GM19397 (cell line): ENCODE measurements at regions not wholly inside any gene's neighbourhood (a gene's known extent, or its start where the extent isn't known, plus 50 kb on each side); places are given as distances from the start of the nearest gene placed in this dataset.
"Not testable (repeated sequence)": the region's sequence is repeated elsewhere in the genome, so short reads cannot be mapped to it uniquely, and the experiment has no call there.

Experiments
- ATAC-seq: cut with Tn5 transposase; IDR thresholded peaks from one replicate; pipeline ENCODE4 v1.9.1; 2021; ENCODE audit warnings: mild to moderate bottlenecking, moderate library complexity; ENCODE audit not compliant: unreplicated experiment

DNA sequence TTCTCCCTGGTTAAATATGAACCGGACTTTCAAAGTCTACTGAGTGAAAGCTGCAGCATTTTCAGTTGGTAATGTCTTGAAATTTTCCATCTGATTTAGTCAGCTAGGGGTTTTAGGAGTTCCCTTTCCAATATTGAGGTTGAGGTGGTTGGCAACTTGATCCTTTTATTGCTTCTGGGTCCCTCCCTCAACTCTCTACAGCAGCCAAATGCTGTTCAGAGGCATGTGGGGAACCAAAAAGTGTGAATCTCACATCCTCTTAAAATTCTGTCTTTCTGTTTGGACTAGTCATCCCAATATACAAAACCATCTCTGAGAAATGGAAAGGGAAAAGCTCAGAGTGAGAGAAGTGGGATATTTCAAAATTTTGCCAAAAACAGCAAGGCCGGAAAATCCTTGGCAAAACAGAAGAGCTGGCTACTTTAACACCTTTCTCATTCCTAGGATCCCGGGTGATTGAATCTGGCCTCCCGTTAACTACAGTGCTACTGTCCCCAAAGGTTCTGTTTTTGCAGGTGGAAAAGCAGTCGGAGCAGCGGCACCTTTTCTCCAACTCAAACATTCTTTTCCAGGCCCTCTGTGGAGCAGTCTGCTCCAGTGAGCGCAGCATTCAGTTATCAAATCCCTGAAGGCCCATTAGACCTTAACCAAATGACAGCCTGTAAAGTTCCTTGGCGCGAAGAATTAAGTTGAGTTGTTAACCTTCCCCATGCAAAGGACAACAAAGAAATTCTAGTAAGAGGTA, 345.9 kb upstream of the NUDT12 start:
- ATAC-seq: no peak

DNA sequence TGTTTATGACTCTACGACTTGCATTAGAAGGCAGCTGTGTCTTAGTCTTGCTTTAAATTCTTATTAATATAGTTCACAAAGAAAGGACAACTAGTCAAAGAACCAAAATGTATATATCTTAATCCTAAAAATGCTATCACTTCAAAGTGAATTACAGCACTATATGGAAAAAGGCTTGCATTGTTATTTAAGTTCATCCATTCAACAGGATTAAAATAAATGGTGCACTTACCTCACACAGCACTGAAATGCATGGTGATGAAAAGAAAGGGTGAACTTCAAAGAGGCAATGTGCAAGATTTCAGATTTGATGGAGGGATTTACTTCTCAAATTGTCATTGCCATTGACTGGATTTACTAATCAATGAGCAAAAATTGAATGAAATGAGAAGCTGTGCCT, 344.4 kb upstream of the NUDT12 start:
- ATAC-seq: no peak

DNA sequence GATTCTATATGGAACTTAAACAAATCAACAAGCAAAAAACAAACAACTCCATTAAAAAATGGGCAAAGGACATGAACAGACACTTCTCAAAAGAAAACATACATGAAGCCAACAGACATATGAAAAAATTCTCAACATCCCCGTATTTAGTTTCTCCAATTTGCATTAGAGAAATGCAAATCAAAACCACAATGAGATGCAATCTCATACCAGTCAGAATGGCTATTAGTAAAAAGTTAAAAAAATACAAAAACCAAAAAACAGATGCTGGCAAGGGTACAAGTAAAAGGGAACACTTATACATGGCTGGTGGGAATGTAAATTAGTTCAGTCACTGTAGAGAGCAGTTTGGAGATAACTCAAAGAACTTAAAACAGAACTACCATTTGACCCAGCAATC, 342.1 kb upstream of the NUDT12 start:
- no peak for ATAC-seq

DNA sequence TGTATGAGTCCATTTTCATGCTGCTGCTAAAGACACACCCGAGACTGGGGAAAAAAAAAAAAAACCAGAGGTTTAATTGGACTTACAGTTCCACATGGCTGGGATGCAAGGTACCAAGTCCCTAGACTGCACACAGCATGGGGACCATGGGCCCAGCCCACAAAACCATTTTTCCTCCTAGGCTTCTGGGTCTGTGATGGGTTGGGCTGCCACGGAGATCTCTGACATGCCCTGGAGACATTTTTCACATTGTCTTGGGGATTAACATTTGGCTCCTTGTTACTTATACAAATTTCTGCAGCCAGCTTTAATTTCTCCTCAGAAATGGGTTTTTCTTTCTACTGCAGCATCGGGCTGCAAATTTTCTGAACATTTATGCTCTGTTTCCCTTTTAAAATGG, 340.3 kb upstream of the NUDT12 start:
- no peak for ATAC-seq

DNA sequence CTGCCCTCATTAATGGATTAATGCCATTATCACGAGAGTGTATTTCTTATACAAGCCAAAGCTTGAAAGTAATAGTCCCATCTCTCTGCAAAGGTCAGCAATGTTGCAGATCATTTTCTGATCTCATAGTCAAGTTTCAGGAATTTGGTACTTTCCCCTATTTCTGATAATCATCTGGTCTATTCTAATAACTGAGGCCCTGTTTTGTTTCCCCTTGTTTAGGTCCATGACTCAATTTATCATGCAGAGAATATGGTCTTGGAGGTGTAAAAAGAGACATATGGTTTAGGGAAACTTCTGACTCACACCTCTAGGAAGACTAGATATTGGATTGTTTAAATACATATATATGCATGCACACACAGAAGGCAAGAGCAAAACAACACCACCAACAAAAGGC, 339.3 kb upstream of the NUDT12 start:
- ATAC-seq: no peak

DNA sequence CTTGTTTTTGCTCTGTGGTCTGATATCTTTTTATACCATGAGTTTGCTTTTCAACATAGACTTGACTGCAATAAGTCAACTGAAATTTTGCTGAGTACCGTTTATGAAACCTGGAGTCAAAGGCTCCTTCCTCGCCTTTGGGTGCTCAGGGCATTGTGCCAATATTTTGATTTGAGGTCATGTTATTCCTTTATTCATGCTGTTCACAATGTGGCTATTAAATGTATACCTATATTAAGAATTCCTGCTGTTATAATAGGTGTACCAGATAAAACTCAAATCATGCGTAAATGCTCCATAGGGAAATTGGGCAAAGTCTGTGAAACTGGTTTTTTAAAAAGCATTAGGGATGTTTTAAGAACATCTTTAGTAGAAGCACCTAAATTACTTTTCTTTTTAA, 334.0 kb upstream of the NUDT12 start:
- ATAC-seq: no peak

DNA sequence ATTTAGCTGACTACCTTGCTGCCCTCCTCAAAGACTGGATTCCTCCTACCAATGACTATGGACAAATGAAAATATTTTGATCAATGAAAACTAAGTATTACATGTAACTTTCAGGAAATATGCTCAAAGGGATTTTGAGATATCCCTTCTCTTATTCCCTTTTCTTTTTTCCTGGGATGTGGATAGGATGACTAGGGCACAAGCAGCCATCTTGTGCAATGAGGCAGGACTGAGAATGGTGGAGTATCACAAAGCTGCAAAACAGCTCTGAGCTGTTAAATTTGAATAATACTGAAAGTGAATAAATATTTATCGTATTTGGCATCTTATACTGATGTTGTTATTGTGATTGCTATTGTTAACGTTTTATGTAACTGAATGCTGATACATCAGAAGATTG, 333.1 kb upstream of the NUDT12 start:
- ATAC-seq: no peak

DNA sequence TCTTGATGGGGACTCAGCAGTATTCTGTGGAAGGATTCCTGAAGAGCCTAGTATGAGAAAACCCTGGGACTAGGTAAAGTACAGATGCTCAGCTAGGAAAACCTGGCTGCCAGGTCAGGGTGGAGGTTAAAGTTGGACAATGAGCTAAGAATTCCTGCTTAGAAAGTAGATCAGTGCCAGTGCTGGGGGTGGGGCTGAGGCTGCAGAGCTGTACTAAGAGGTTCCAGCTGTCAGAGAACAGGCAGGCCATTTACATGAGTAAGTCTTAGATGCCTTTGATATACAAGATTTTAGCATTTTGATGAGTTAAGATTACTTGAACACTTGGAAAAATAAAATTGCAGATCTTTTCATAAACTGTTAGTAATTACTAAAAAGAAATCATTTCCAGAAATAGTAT, 332.3 kb upstream of the NUDT12 start:
- no peak for ATAC-seq

DNA sequence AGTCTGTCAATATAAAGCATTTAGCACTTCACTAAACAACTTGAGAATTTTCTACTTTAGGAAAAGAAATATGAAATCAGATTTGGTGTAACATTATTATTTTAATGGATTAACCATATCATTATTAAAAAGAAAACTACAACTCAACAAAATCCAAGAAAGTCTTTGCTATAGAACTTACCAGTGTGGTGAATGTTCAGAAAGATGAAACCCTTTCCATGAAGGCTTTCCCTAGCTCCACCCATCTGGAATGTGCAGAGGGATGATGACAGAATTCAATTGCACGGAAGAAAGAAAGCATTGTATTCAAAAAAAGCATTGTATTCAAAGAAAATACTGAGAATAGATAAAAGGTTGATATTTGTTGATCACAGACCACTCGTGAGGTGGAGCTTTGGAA, 328.6 kb upstream of the NUDT12 start:
- no peak for ATAC-seq

DNA sequence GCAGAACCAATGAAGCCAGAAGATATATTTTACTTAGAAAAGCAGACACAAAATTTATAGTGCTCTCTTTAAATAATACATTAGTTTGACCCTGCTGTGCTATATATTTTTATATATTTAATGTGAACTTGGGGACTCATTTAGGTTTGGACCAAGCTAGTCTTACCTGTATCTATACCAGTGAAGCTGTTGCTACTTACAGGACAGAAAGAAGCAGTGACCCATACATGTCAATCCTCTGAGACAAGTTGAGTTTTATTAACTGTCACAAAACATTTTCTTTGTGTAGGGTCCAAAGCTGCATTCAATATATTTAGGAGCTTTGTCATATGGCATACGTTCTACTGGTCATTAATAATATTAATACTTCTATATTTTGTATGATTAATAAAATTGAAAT, 327.7 kb upstream of the NUDT12 start:
- no peak for ATAC-seq

DNA sequence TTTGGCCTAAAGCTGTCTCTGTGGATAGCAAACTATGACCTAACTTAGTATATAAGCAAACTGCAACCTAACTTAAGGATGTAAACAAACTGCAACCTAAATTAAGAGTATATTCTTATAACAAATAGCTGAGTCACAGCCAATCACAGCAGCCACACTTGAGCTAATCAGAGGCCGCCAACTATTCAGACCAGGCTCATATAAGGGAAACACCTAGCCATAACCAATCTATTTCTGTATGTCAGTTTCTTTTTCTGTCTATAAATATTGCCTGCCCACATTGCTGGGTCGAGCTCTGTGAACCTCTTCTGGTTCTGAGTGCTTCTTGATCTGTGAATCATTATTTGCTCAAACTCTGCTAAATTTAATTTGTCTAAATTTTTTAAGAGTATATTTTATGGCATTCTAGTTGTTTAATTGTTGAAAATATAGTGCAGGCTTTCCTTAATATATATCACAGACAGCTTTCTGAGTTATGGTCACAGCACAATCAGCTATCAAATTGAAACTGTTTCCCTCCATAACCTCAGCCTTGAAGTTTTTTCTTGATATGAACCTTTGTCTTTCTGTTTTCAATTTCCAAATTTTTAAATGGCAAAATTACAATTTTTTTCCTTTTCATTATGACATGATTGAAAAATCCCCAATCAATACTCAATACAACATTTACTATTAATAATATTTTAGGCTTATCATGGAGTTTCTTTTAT, 327.1 kb upstream of the NUDT12 start:
- ATAC-seq: no peak

DNA sequence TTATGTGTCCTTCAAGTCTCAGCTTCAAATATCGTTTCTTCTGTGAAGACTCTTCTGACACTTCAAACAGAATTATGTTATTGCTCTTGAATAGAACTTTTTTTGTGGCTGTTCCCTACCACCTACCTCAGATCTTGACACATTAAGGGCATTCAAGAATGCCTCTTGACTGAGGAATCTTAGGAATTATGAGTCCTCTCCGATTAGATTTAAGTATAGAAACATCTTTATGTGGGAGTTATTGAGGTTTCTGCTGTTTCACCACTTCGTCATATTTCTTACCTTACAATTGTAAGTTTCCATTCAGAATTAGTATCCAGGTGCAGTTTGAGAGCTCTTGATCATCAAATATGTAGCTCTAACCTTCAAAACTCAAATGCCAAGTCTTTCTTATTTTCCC, 324.2 kb upstream of the NUDT12 start:
- no peak for ATAC-seq

DNA sequence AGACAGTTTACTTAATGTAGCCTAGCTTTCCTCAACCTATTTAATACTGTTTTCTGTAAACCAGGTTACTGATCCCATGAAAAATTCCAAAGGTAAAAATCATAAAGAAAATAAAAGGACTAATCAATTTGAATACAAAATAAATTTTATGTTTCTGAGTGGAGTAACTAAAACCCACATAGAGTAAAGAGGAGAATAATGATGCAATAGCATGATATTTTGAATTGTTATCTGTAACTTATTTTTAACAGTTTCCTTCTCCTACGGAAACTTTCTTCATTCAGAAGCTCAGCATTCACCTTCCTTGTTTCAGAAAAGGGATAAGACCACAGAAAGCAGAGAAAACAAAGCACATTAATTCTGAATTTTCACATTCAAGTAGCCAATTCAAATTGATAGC, 320.6 kb upstream of the NUDT12 start:
- no peak for ATAC-seq

DNA sequence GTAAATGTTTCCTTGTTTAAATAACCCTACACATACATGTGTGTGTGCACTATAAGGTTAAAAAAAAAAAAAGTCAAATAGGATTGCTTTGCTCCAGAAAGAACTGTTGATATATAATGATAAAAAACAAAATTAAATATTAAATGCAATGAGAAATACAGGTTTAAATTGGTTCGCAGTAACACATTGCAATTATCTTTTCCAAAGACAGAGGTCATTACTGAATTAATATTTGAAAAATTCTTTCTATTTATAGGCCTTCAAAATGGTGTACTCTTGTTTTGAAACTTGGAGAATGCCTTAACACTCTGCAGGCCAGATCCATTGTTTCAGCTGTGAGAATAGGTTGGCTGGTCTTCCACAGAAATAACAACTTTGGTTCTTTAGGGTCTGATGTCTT, 319.0 kb upstream of the NUDT12 start:
- no peak for ATAC-seq

DNA sequence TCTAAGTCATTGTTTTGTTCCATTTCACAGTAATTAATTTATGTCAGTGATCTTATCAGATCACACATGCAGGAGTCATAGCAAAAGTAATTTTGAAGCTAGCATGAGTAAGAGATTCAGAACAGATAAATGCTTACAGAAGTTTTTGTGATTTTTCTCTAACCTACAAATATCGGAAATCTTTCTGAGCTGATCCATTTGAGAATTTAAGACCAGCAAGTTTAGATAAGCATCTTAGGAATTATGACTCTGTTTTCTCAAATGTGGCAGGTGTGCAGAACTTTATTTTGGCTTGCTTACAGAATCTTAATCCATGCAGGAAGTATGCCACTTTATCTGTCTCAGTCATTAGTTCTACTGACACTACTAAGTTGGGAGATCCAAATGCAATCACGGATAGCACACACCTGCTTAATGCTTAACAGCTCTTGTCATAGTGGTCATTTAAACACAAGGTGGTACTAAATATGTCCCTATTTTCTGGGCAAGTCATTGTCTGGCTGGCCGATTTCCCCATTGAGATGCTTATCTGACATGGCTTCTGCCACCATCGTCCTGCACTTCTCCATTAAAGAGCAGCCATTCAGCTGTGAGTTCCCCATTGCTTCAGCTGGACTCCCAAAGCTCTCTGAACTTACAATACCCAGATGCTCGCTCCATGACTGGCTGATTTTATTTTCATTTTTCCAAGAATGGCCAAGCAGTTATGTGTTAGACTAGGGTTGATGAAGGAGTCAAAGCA, 305.4 kb upstream of the NUDT12 start:
- ATAC-seq: no peak

DNA sequence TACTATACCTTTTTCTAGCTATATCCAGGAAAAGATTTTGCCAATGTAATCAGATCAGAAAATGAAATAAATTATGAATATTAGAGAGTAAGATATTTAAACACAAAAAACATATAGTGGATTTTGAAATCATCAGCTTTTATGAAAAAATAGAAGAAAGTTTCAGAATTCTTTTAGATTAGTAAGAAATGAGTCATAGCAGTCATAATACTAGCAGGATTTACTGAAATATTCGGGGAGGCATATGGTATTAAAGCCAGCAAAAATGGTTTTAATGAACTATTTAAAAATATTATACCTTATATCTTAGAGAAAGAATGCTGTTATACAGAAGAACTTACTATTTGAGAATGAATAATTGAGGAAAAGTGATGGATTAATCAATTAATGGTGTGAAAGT, 303.6 kb upstream of the NUDT12 start:
- no peak for ATAC-seq

DNA sequence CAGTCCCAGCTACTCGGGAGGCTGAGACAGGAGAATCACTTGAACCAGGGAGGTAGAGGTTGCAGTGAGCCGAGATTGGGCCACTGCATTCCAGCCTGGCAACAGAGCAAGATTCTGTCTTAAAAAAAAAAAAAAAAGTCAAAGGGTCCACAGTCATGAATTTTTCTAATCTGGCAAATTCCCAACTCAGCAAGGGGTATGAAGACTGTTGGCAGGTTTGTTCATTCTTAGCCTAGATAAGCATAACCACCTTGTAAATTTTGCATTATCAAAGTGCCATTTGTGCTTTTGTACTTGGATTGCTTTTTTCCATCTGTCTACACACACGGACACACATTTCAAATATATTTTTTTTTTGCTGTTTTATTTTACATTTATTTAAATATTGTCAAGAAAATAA, 299.8 kb upstream of the NUDT12 start:
- ATAC-seq: no peak

DNA sequence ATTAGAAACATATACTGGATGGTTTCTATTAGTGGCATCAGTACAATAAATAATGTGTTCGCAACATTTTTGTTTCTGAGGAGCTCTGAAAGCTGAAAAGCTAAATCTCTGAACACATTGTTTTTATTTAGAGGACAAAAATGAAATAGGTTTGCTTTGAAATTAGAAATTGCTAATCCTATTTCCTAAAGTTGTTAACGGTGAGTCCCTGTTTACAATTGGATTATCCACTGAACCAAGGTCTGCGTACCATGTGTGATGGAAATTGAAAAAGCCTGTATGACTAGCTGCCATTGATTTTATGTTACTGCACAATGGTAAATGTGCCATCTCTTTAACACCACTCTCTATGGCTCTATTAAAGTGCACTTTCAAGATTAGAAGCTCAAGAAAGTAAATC, 297.7 kb upstream of the NUDT12 start:
- ATAC-seq: no peak

DNA sequence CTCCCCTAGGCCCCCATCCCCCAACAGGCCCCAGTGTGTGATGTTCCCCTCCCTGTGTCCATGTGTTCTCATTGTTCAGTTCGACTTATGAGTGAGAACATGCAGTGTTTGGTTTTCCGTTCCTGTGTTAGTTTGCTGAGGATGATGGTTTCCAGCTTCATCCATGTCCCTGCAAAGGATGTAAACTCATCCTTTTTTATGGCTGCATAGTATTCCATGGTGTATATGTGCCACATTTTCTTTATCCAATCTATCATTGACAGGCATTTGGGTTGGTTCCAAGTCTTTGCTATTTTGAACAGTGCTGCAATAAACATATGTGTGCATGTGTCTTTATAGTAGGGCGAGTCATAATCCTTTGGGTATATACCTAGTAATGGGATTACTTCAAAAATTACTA, 295.8 kb upstream of the NUDT12 start:
- ATAC-seq: not testable (repeated sequence)

DNA sequence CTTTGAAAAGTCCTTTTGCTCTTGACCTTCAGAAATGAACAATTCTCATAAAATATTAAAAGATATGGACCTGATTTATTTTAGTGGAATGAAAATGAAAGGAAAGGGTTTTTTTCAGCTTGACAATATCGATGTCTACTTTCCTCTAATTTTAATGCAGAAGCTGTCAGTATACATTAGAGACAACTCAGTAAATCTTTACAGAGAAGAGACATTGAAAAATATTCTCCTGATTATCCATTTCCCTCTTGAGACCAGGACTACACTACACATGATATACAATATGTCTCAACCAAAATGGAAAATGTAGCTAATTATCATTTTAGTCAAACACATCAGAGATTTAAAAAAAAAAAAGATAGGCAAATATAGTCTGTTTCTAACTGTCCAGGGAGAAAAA, 288.5 kb upstream of the NUDT12 start:
- ATAC-seq: no peak

DNA sequence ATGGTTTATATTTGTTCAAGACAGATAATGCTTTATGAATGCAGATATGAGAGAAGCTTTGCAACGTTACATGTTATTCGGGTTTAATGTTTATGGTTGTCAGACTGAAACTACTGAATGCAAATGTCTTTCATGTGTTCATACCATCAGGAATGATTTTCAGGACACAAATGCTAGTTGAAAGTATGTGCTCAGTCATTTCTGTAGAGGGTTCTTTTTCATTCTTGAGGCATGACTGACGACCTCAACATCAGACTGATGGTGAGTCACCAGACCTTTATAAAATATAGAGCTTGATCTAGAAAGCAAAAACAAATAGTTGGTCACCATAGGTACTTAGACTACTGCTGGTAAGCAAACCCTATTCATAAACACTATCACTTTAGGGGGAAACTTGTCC, 287.3 kb upstream of the NUDT12 start:
- ATAC-seq: no peak

DNA sequence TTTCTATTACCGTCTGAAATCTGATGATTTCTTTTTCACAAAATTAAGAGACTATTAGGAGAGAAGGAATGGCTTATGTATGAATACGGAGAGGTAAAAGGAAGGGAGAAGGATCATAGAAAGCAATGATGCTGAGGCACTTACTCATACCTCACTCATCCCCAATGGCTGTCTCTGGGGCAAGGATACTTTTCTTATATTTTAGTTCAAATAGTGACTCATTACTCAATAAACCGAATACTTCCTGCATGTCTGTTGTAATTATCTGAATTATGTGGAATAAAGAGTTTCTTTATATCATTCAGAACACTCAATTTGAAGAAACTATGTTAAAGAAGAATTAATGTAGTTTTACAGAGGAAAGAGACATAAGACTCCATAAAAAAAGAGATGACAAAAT, 284.5 kb upstream of the NUDT12 start:
- ATAC-seq: no peak
